H1 (cell line): ENCODE measurements at regions not wholly inside any gene's neighbourhood (a gene's known extent, or its start where the extent isn't known, plus 50 kb on each side); places are given as distances from the start of the nearest gene placed in this dataset.

Experiments used
- CTCF ChIA-PET: fragments of 300-600 bp; sonication (Branson Sonifier 250); formaldehyde crosslinking; loops from one replicate; lab custom pipeline; 2021; ENCODE audit not compliant: partially characterized antibody; lab: Charles Lee
- POLR2A ChIA-PET: fragments of 300-600 bp; sonication (Branson Sonifier 250); formaldehyde crosslinking; loops from one replicate; lab custom pipeline; 2021; ENCODE audit warnings: inconsistent platforms; ENCODE audit not compliant: partially characterized antibody; lab: Charles Lee
- DNase-seq, 2 experiments: peaks; one replicate each; pipeline versions ENCODE4 v3.0.0 to v3.0.0-alpha.2; 2010 to 2022; ENCODE audit warnings: low spot score in 2 of 2, low read depth in 1 of 2, mixed read lengths in 1 of 2
- FAIRE-seq: peaks from 2 replicates; lab custom pipeline; 2011; peaks lifted over from hg19 to GRCh38; lab: Jason Lieb, UNC
- H2AFZ ChIP-seq: 2 replicates; pipeline ENCODE4 v1.8.1; 2012; ENCODE audit warnings: low read length, inconsistent platforms
- H2AK5ac ChIP-seq: 2 replicates; pipeline ENCODE4 v1.6.1; 2013; ENCODE audit warnings: low read depth, low read length
- H2BK120ac ChIP-seq: replicated peaks from 2 replicates; pipeline ENCODE3; 2013; ENCODE audit warnings: low read depth, low read length, inconsistent platforms
- H2BK12ac ChIP-seq: 2 replicates; pipeline ENCODE4 v1.6.1; 2013; ENCODE audit warnings: low read depth, low read length
- H2BK15ac ChIP-seq: 2 replicates; pipeline ENCODE4 v1.6.1; 2013; ENCODE audit warnings: low read length
- H2BK20ac ChIP-seq: 2 replicates; pipeline ENCODE4 v1.6.1; 2013; ENCODE audit warnings: low read length
- H2BK5ac ChIP-seq: 2 replicates; pipeline ENCODE4 v1.6.1; 2013; ENCODE audit warnings: low read depth, low read length
- H3K14ac ChIP-seq: 2 replicates; pipeline ENCODE4 v1.6.1; 2013; ENCODE audit warnings: inconsistent platforms; ENCODE audit not compliant: insufficient read length
- H3K18ac ChIP-seq: 2 replicates; pipeline ENCODE4 v1.6.1; 2013; ENCODE audit warnings: low read length; ENCODE audit errors: extremely low read depth
- H3K23ac ChIP-seq: 2 replicates; pipeline ENCODE4 v1.6.1; 2013; ENCODE audit warnings: inconsistent platforms; ENCODE audit not compliant: insufficient read length
- H3K23me2 ChIP-seq: 2 replicates; pipeline ENCODE4 v1.6.1; 2013; ENCODE audit warnings: low read depth, low read length
- H3K27ac ChIP-seq: 2 replicates; pipeline ENCODE4 v1.6.1; 2011; ENCODE audit warnings: low read depth, low read length, inconsistent platforms
- H3K27me3 ChIP-seq, 4 experiments: replicated peaks in 1 of 4; 1 replicate in 1 of 4; 2 replicates in 3 of 4; pipeline versions ENCODE4 v1.6.1 to v1.8.1; 2011 to 2013; ENCODE audit warnings: low read length in 3 of 4, mild to moderate bottlenecking in 3 of 4, inconsistent platforms in 2 of 4, mixed read lengths in 2 of 4, moderate library complexity in 1 of 4; ENCODE audit not compliant: control insufficient read depth in 3 of 4, insufficient read depth in 3 of 4; ENCODE audit errors: extremely low read depth in 1 of 4
- H3K36me3 ChIP-seq, 4 experiments: 2 replicates each; pipeline versions ENCODE4 v1.6.1 to v1.8.1; 2011 to 2013; ENCODE audit warnings: mild to moderate bottlenecking in 4 of 4, low read length in 3 of 4, moderate library complexity in 2 of 4, control low read depth in 1 of 4, inconsistent platforms in 1 of 4; ENCODE audit not compliant: insufficient read depth in 4 of 4, control insufficient read depth in 2 of 4
- H3K4ac ChIP-seq: replicated peaks from 2 replicates; pipeline ENCODE3; 2013; ENCODE audit warnings: low read length, low read depth, mixed read lengths, inconsistent platforms; ENCODE audit not compliant: insufficient read length
- H3K4me1 ChIP-seq, 4 experiments: replicated peaks in 1 of 4; 1 replicate in 1 of 4; 2 replicates in 3 of 4; pipeline versions ENCODE4 v1.6.1 to v1.8.1; 2011 to 2013; ENCODE audit warnings: low read length in 3 of 4, inconsistent platforms in 2 of 4, mixed read lengths in 1 of 4; ENCODE audit not compliant: insufficient read depth in 4 of 4, control insufficient read depth in 3 of 4
- H3K4me2 ChIP-seq, 2 experiments: 2 replicates each; pipeline versions ENCODE4 v1.6.1 to v1.8.1; 2011 to 2013; ENCODE audit warnings: low read depth in 2 of 2, low read length in 2 of 2, control low read depth in 1 of 2, inconsistent platforms in 1 of 2, mild to moderate bottlenecking in 1 of 2; ENCODE audit not compliant: insufficient read depth in 1 of 2
- H3K4me3 ChIP-seq, 4 experiments: fragments of 200-600, 300-600 bp in 1 of 4; sonication (generic), shearing (Covaris generic), sonication (Bioruptor Twin) in 1 of 4; 2 replicates each; pipeline versions ENCODE4 v1.5.1 to v1.8.1; 2011 to 2016; ENCODE audit warnings: low read length in 4 of 4, low read depth in 3 of 4, control low read depth in 2 of 4, inconsistent platforms in 2 of 4, mild to moderate bottlenecking in 2 of 4, mixed read lengths in 1 of 4, moderate library complexity in 1 of 4; ENCODE audit not compliant: insufficient read depth in 2 of 4; ENCODE audit errors: extremely low read depth in 1 of 4
- H3K56ac ChIP-seq: replicated peaks from 2 replicates; pipeline ENCODE3; 2013; ENCODE audit warnings: low read depth, mild to moderate bottlenecking, mixed read lengths, low read length, inconsistent platforms; ENCODE audit not compliant: insufficient read length
- H3K79me1 ChIP-seq: 2 replicates; pipeline ENCODE4 v1.6.1; 2013; ENCODE audit warnings: low read depth, low read length, control low read depth
- H3K79me2 ChIP-seq, 2 experiments: 2 replicates each; pipeline versions ENCODE4 v1.6.1 to v1.8.1; 2012 to 2013; ENCODE audit warnings: low read length in 2 of 2, mild to moderate bottlenecking in 2 of 2, inconsistent platforms in 1 of 2; ENCODE audit not compliant: insufficient read depth in 2 of 2, control insufficient read depth in 1 of 2
- H3K9ac ChIP-seq, 4 experiments: replicated peaks in 1 of 4; 1 replicate in 1 of 4; 2 replicates in 3 of 4; pipeline versions ENCODE4 v1.6.1 to v1.8.1; 2011 to 2013; ENCODE audit warnings: low read depth in 3 of 4, low read length in 3 of 4, control low read depth in 2 of 4, mild to moderate bottlenecking in 2 of 4, moderate library complexity in 2 of 4, inconsistent platforms in 1 of 4; ENCODE audit errors: extremely low read depth in 1 of 4
- H3K9me3 ChIP-seq, 2 experiments: 2 replicates each; pipeline versions ENCODE4 v1.6.1 to v1.8.1; 2012 to 2013; ENCODE audit warnings: mild to moderate bottlenecking in 2 of 2, moderate library complexity in 2 of 2, control low read depth in 1 of 2, inconsistent platforms in 1 of 2, low read depth in 1 of 2, low read length in 1 of 2, mixed read lengths in 1 of 2; ENCODE audit not compliant: insufficient read depth in 2 of 2
- H4K20me1 ChIP-seq, 2 experiments: replicated peaks in 1 of 2; 2 replicates each; pipeline versions ENCODE3 to v1.8.1; 2011 to 2013; ENCODE audit warnings: inconsistent platforms in 2 of 2, low read length in 2 of 2, mild to moderate bottlenecking in 1 of 2; ENCODE audit not compliant: insufficient read depth in 2 of 2, control insufficient read depth in 1 of 2
- H4K5ac ChIP-seq: 2 replicates; pipeline ENCODE4 v1.6.1; 2013; ENCODE audit warnings: low read length, low read depth, mixed read lengths, inconsistent platforms; ENCODE audit not compliant: insufficient read length
- H4K8ac ChIP-seq: 2 replicates; pipeline ENCODE4 v1.8.0; 2013; ENCODE audit warnings: mild to moderate bottlenecking, moderate library complexity, low read length, inconsistent platforms; ENCODE audit not compliant: insufficient read depth; ENCODE audit errors: extremely low read depth
- H4K91ac ChIP-seq: replicated peaks from 2 replicates; pipeline ENCODE3; 2013; ENCODE audit warnings: low read length, mixed read lengths, inconsistent platforms; ENCODE audit not compliant: insufficient read length
- CEBPB ChIP-seq: IDR thresholded peaks from 2 replicates; pipeline ENCODE4 v1.6.1; 2012; ENCODE audit warnings: low read depth, low read length
- CHD1 ChIP-seq: IDR thresholded peaks from 2 replicates; pipeline ENCODE4 v1.6.1; 2012; ENCODE audit warnings: low read depth, low read length, improper control_type of control experiment
- EP300 ChIP-seq, 2 experiments: IDR thresholded peaks; 1 replicate in 1 of 2; 2 replicates in 1 of 2; pipeline ENCODE4 v1.6.1; 2011 to 2012; ENCODE audit warnings: low read depth in 2 of 2, low read length in 2 of 2, mild to moderate bottlenecking in 2 of 2, borderline replicate concordance in 1 of 2, inconsistent platforms in 1 of 2, moderate library complexity in 1 of 2
- SP4 ChIP-seq: IDR thresholded peaks from 2 replicates; pipeline ENCODE4 v1.6.1; 2012; ENCODE audit warnings: low read length, inconsistent platforms
- WGBS, 2 experiments: shearing (Covaris generic) in 1 of 2; methylation state at CpG; one replicate each; pipeline versions ENCODE4 v1.1.6 to v1.1.7; 2013 to 2015; ENCODE audit warnings: low lambda C conversion rate in 2 of 2, mixed read lengths in 2 of 2, inconsistent platforms in 1 of 2, low coverage in 1 of 2, missing lambda C conversion rate in 1 of 2; ENCODE audit not compliant: insufficient replicate concordance in 2 of 2, insufficient coverage in 1 of 2, insufficient read length in 1 of 2; ENCODE audit errors: extremely low coverage in 1 of 2, missing lambda C conversion rate in 1 of 2; 5-methylcytosine and 5-hydroxymethylcytosine counted together

DNA sequence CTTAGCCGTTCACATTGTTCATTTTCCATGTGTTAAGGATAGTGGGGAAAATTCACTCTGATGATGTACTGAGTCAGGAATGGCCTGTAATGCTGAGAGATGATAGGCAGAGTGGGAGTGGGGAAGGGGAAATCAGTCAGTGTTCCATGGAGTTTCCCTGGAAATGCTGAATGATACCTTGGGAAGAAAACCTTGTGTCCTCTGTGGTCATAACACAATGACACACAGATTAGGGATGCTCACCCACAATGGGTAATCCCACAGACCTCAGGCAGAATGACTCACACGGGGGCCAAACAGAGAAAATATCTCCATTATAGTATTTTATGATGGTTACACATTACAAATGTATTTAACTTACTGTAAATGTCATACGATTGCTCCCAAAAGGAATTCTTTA lies 118.0 kb downstream of the SNX19 start:
- Histone ChIP-seq H3K27ac (no peak overlapping the region), H3K9me3 (no peaks in the 10 kb centered on the region), H3K79me1 (no peaks in the 10 kb centered on the region), H2BK15ac (no peak overlapping the region), H3K36me3 (no peaks in the 10 kb centered on the region), H4K91ac (no peak overlapping the region), H3K79me2 (no peaks in the 10 kb centered on the region), H3K4me3 (no peak overlapping the region), H3K4ac (no peak overlapping the region), H3K9ac (no peak overlapping the region), H2AK5ac (no peak overlapping the region), H3K4me2 (no peak overlapping the region), H3K56ac (no peak overlapping the region), H4K20me1 (no peaks in the 10 kb centered on the region), H2AFZ (no peak overlapping the region), H3K23ac (no peak overlapping the region), H2BK5ac (no peak overlapping the region), H2BK12ac (no peak overlapping the region), H3K23me2 (no peaks in the 10 kb centered on the region), H4K5ac (no peak overlapping the region), H2BK20ac (no peak overlapping the region), H3K18ac (no peak overlapping the region), H3K4me1 (no peaks in the 10 kb centered on the region; a peak in 2 of 7 replicates), H2BK120ac (no peak overlapping the region), H4K8ac (no peak overlapping the region), H3K27me3 (peaks cover 0 to 2% (median 0%) of the 10 kb centered on the region in 4 experiments; a peak in 1 of 7 replicates), H3K14ac (no peak overlapping the region)
- DNase-seq (no peak), FAIRE-seq (no peak)
- POLR2A ChIA-PET: no interaction called here
- no peak for TF ChIP-seq CEBPB
- no peak for TF ChIP-seq SP4
- TF ChIP-seq CHD1: no peak
- TF ChIP-seq EP300 (IDR thresholded peaks at IDR 0.05; ENCODE audit: borderline replicate concordance in 1 of 2, low read depth in 2 of 2, low read length in 2 of 2): no peak
- CTCF ChIA-PET: interaction anchor here (0.6 kb wide), 1 partner anchor 261 kb away, joined by 3 read pairs; no protein-coding TSS in a partner anchor
- 87% methylated on average over 3 of the region's 3 CpGs; no CpG with 5 or more reads in 1 of the 2 experiments for WGBS, 2 experiments
